HG02852 (cell line): ENCODE measurements at regions not wholly inside any gene's neighbourhood (a gene's known extent, or its start where the extent isn't known, plus 50 kb on each side); places are given as distances from the start of the nearest gene placed in this dataset.
A peak's percentile ranks its signal among the peaks of the same experiment; 100 is the strongest.
"Not testable (repeated sequence)": the region's sequence is repeated elsewhere in the genome, so short reads cannot be mapped to it uniquely, and the experiment has no call there.

Experiments
- ATAC-seq: cut with Tn5 transposase; IDR thresholded peaks from one replicate; pipeline ENCODE4 v1.9.1; 2021; ENCODE audit warnings: mild to moderate bottlenecking, moderate library complexity; ENCODE audit not compliant: unreplicated experiment

GRCh38 chr15:21357056-21357455 is 83.2 kb downstream of the POTEB3 start:
- not testable (repeated sequence) for ATAC-seq

- not testable (repeated sequence) for ATAC-seq
Observed at GRCh38 chr15:21355944-21356343, 84.4 kb downstream of the POTEB3 start.

GRCh38 chr15:21354597-21354996 is 85.7 kb downstream of the POTEB3 start:
- not testable (repeated sequence) for ATAC-seq

GRCh38 chr15:21352670-21353318 is 87.5 kb downstream of the POTEB3 start:
- not testable (repeated sequence) for ATAC-seq

- ATAC-seq: not testable (repeated sequence)
Observed at GRCh38 chr15:21344960-21345359, 95.3 kb downstream of the POTEB3 start.

GRCh38 chr15:21344500-21344899 is 95.8 kb downstream of the POTEB3 start:
- not testable (repeated sequence) for ATAC-seq

GRCh38 chr15:21337028-21337427 is 103.3 kb downstream of the POTEB3 start:
- ATAC-seq: not testable (repeated sequence)

GRCh38 chr15:21324720-21325460 is 115.4 kb downstream of the POTEB3 start:
- ATAC-seq: not testable (repeated sequence)

GRCh38 chr15:21284353-21284752 is 155.9 kb downstream of the POTEB3 start:
- ATAC-seq: not testable (repeated sequence)

GRCh38 chr15:21283210-21283609 is 157.1 kb downstream of the POTEB3 start:
- peak; percentile 93 for ATAC-seq

GRCh38 chr15:21280272-21280671 is 160.0 kb downstream of the POTEB3 start:
- not testable (repeated sequence) for ATAC-seq

GRCh38 chr15:21272176-21272982 is 167.9 kb downstream of the POTEB3 start:
- peak; percentile 80 for ATAC-seq

- ATAC-seq: no peak
Observed at GRCh38 chr15:21271566-21271965, 168.7 kb downstream of the POTEB3 start.

GRCh38 chr15:21270474-21270873 is 169.8 kb downstream of the POTEB3 start:
- no peak for ATAC-seq

- not testable (repeated sequence) for ATAC-seq
Observed at GRCh38 chr15:21269673-21270072, 170.6 kb downstream of the POTEB3 start.

- ATAC-seq: no peak
Observed at GRCh38 chr15:21269121-21269520, 171.2 kb downstream of the POTEB3 start.

- ATAC-seq: no peak
Observed at GRCh38 chr15:21268436-21268940, 171.8 kb downstream of the POTEB3 start.

- ATAC-seq: no peak
Observed at GRCh38 chr15:21267671-21268395, 172.5 kb downstream of the POTEB3 start.

- ATAC-seq: no peak
Observed at GRCh38 chr15:21267226-21267625, 173.1 kb downstream of the POTEB3 start.

- not testable (repeated sequence) for ATAC-seq
Observed at GRCh38 chr15:21265628-21266027, 174.7 kb downstream of the POTEB3 start.
